ENCODE measurements at regions not wholly inside any gene's neighbourhood (a gene's known extent, or its start where the extent isn't known, plus 50 kb on each side); places are given as distances from the start of the nearest gene placed in this dataset.

- TF ChIP-seq ZHX2 (IDR thresholded peaks at IDR 0.05; ENCODE audit: low read depth) (no peak), ZHX2 (CRISPR knock-in tag; IDR thresholded peaks at IDR 0.05; ENCODE audit: borderline replicate concordance) (no peak), POGZ (CRISPR knock-in tag; IDR thresholded peaks at IDR 0.05) (no peak), TSC22D2 (CRISPR knock-in tag; IDR thresholded peaks at IDR 0.05; ENCODE audit: borderline replicate concordance) (no peak), MNT (IDR thresholded peaks at IDR 0.05) (no peak), FIP1L1 (IDR thresholded peaks at IDR 0.05; ENCODE audit: borderline replicate concordance, insufficient read depth, low read depth, low read length) (no peak)
Measured at GRCh38 chr17:62870552-62870971, 62.4 kb upstream of the MARCHF10 start (continued).
